ENCODE measurements at regions not wholly inside any gene's neighbourhood (a gene's known extent, or its start where the extent isn't known, plus 50 kb on each side); places are given as distances from the start of the nearest gene placed in this dataset.
A peak's percentile ranks its signal among the peaks of the same experiment; 100 is the strongest.

- CTCF ChIA-PET = no interaction called here
- no TSS peak for BruUV-seq (replicated peaks)
Observed at GRCh38 chr9:129241725-129242124, 63.7 kb upstream of the IER5L start.

More at GRCh38 chr9:129241725-129242124, 63.7 kb upstream of the IER5L start:
- Histone ChIP-seq H3K4me3 (ENCODE audit: insufficient read depth, low read depth, low read length) (no peak overlapping the region), H3K14ac (replicated peaks; ENCODE audit: low read depth, low read length) (no peak overlapping the region), H3K23ac (ENCODE audit: low read depth, low read length) (no peak overlapping the region), H3K18ac (ENCODE audit: low read depth, low read length) (no peak overlapping the region), H3K9me1 (ENCODE audit: insufficient read depth, low read length) (no peaks in the 10 kb centered on the region; the same call in 1 of the 2 replicates), H4K5ac (ENCODE audit: low read depth, low read length) (no peak overlapping the region), H3K9me3 (ENCODE audit: control insufficient read depth, insufficient read depth, low read length) (no peaks in the 10 kb centered on the region), H3K36me3 (ENCODE audit: control insufficient read depth, insufficient read depth, low read length) (no peaks in the 10 kb centered on the region), H3K9ac (ENCODE audit: low read depth, low read length) (no peak overlapping the region), H3K79me1 (ENCODE audit: low read depth in 1 of 2, low read length in 2 of 2) (no peaks in the 10 kb centered on the region), H3K27ac (ENCODE audit: insufficient read depth, low read length) (no peak overlapping the region), H2AFZ (replicated peaks; ENCODE audit: low read length, poor library complexity) (no peak overlapping the region), H2AK5ac (ENCODE audit: low read depth, low read length) (0 out of 2 replicates have a peak overlapping the region, but pooled peaks have one; percentile 16), H2AK9ac (replicated peaks; ENCODE audit: low read depth, low read length, poor library complexity) (no peak overlapping the region), H3K4me2 (ENCODE audit: low read depth, low read length) (no peak overlapping the region), H2BK120ac (ENCODE audit: low read depth, low read length) (no peak overlapping the region), H2BK5ac (ENCODE audit: low read depth, low read length, poor library complexity, severe bottlenecking) (no peak overlapping the region), H2BK20ac (ENCODE audit: low read depth, low read length) (no peak overlapping the region), H3K4ac (ENCODE audit: low read depth, low read length) (no peak overlapping the region), H4K91ac (ENCODE audit: insufficient read depth, low read depth, low read length) (no peak overlapping the region), H4K8ac (ENCODE audit: low read depth in 2 of 2, low read length in 2 of 2) (no peak overlapping the region), H4K20me1 (ENCODE audit: insufficient read depth, low read length) (no peaks in the 10 kb centered on the region), H3K4me1 (ENCODE audit: control insufficient read depth, insufficient read depth, low read length) (peaks cover 14% of the 10 kb centered on the region), H3K27me3 (ENCODE audit: control insufficient read depth, insufficient read depth, low read length) (no peaks in the 10 kb centered on the region), H3K56ac (ENCODE audit: extremely low read depth, insufficient read depth, low read length) (no peak overlapping the region), H2BK15ac (ENCODE audit: low read depth, low read length) (no peak overlapping the region; the same call in 2 of the 3 replicates)
- no peak for DNase-seq
- POLR2A ChIA-PET (ENCODE audit: unreplicated experiment) = no interaction called here
- dilution Hi-C loops (cut with HindIII; ENCODE audit: low sequenced_read_pairs, unreplicated experiment) (no loop called here), in situ Hi-C loops (cut with MboI; ENCODE audit: low sequenced_read_pairs) (no loop called here), intact Hi-C loops (cut with micrococcal nuclease) (no loop called here)
- no peak for ATAC-seq (ENCODE audit: low read depth)
- TF ChIP-seq RFX5 (IDR thresholded peaks at IDR 0.05; ENCODE audit: low read depth, low read length) (no peak), SMC3 (IDR thresholded peaks at IDR 0.05; ENCODE audit: low read depth, low read length) (no peak), MAZ (IDR thresholded peaks at IDR 0.05; ENCODE audit: borderline replicate concordance, low read depth, low read length) (no peak), USF2 (IDR thresholded peaks at IDR 0.05; ENCODE audit: low read depth, low read length) (no peak), BHLHE40 (IDR thresholded peaks at IDR 0.05; ENCODE audit: low read depth, low read length) (no peak), MXI1 (IDR thresholded peaks at IDR 0.05; ENCODE audit: borderline replicate concordance, low read depth, low read length) (no peak), CHD1 (IDR thresholded peaks at IDR 0.05; ENCODE audit: low read depth, low read length) (no peak), CEBPB (IDR thresholded peaks at IDR 0.05; ENCODE audit: low read depth, low read length) (no peak), RCOR1 (IDR thresholded peaks at IDR 0.05; ENCODE audit: insufficient replicate concordance, low read length) (no peak), RAD21 (IDR thresholded peaks at IDR 0.05; ENCODE audit: low read length) (no peak), NFE2L2 (IDR thresholded peaks at IDR 0.05; ENCODE audit: low read depth, low read length) (no peak)
- WGBS, 2 experiments (ENCODE audit: extremely low coverage in 2 of 2, insufficient read length in 1 of 2) = 100% methylated on average over 1 of the region's 2 CpGs; no CpG with 5 or more reads in 1 of the 2 experiments
